Activated CD4-positive, alpha-beta T cell treated with anti-CD3 and anti-CD28 coated beads for 1 hour (primary cell): ENCODE measurements at regions not wholly inside any gene's neighbourhood (a gene's known extent, or its start where the extent isn't known, plus 50 kb on each side); places are given as distances from the start of the nearest gene placed in this dataset.

ENCODE experiments used
- DNase-seq: peaks from one replicate; pipeline ENCODE4 v3.0.0-alpha.2; 2020

DNA sequence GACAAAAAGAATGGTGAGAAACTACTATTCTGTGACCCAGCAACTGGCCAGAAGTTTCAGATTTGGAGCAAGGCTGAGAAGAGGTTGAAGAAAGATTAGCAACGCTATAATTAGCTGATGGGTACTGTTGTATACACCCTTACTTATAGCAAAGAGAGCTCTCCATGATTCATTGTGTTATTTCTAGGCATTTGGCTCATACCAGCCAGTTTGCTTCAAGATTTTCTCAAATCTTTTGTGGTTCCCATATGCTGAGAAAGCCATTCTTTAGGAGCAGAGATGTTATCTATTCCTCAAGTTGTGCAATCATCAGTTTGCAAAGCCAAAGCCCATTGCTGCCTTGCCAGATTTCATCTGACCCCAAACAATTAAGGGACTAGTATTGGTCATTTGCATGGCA, 179.4 kb downstream of the ETS1 start:
- no peak for DNase-seq

GRCh38 chr11:128405714-128406662, 181.4 kb downstream of the ETS1 start:
- no peak for DNase-seq

GRCh38 chr11:128405112-128405511, 182.2 kb downstream of the ETS1 start:
- DNase-seq = no peak

DNA sequence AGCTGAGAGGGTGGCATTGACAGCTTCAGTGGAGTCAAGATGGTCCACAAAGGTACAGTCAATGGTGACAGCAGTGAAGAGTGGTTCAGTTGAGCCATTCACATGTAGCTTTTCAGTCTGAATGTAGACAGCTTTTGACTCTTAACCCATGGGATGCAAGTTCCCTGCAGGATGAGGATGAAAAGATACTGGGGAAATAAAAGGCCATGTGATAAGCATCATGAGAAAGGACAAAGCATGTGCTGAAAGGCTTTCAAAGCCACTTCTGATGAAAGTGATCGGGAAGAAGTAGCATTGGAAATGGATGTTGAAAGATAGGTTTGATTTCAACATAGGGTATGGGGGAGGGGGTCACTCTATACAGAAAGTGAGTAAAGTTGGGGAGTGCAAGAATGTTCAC, 182.9 kb downstream of the ETS1 start:
- DNase-seq = no peak

DNA sequence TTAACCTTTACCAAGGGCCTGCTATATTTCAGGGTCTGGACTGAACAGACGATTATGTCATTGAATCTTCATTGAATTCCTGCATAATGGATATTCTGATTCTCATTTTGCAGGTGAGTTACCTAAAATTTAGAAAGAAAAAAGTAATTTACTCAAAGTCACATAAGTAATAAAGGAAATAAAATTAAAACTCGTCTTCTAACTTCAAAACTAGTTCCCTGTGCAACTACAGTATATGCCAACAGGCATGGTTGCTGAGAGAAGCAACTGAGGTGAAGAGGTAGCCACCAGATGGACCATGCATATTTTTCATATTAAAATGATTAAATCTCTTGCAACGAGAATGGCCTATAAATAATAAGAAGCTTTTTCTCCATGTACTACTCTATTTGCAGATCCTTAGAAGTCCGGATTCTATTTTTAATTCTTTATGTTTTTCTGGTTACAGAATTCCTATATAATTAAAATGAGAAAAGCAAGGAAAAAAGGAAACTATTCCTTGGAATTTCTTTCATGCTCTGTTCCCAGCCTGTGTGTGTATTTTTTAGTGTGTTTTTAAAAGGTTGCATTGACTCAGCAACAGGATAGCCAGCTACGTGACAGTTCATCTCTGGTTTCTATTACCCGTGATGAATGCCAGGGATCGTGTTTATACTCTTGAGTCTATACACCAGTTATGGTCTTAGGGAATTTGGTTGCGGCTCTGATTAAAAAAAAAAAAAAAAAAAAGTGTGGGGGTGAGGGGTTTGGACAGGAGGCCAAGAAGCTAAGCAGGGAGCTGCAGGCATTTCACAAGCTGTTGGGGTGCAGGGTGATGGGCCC, 186.8 kb downstream of the ETS1 start:
- no peak for DNase-seq

- no peak for DNase-seq
Measured at GRCh38 chr11:128399251-128400121, 187.9 kb downstream of the ETS1 start.

DNA sequence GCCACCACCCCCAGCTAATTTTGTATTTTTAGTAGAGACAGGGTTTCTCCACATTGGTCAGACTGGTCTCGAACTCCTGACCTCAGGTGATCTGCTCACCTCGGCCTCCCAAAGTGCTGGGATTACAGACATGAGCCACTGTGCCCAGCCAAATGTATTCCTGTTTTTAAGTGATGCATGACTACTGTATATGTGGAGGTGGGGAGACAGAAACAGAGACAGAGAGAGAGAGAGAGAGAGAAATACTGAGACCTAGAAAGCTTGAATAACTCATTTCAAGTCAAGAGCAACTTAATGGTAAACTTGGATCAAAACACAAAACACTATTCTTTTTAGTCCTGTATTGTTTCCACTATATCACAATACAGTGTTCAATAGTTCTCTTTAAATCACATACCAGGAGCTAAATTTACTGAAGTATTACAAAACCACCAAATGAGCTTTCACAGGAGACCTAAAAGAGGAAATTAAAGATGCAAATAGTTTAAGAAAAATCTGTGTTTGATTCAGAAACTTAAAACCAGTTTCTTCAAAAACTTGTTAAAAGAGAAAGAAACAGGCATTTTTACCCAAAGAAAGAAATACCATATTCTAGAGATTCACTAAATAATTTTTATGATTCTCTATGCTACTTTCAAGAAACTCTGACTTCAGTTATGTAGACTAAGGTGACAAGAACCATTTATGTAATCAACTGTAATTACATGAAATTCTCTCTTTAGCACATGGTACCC, 188.7 kb downstream of the ETS1 start:
- DNase-seq = no peak

- DNase-seq = no peak
Measured at GRCh38 chr11:128397362-128397761, 190.0 kb downstream of the ETS1 start.

GRCh38 chr11:128394431-128395089, 192.8 kb downstream of the ETS1 start:
- DNase-seq = no peak

DNA sequence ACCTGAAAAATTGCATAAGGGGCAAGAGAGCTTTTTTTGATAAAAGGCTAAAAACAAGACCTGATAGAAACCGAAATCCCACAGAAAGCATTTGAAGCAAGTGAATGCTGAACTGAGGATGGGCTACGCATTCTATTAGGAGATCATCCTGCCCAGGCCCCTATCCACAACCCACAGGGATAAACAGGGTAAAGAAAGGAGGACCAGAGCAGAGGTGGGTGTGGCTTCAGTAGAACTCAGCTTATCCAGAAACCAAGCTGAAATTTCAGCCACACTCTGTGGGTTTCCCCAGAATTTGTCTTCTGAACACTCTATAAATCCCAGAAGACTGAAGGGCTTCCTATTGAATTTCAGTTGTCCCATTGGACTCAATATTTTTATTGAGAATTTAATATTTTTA, 195.1 kb downstream of the ETS1 start:
- no peak for DNase-seq

- DNase-seq = no peak
Measured at GRCh38 chr11:128391811-128392210, 195.5 kb downstream of the ETS1 start.

GRCh38 chr11:128390246-128390645, 197.1 kb downstream of the ETS1 start:
- DNase-seq = no peak

DNA sequence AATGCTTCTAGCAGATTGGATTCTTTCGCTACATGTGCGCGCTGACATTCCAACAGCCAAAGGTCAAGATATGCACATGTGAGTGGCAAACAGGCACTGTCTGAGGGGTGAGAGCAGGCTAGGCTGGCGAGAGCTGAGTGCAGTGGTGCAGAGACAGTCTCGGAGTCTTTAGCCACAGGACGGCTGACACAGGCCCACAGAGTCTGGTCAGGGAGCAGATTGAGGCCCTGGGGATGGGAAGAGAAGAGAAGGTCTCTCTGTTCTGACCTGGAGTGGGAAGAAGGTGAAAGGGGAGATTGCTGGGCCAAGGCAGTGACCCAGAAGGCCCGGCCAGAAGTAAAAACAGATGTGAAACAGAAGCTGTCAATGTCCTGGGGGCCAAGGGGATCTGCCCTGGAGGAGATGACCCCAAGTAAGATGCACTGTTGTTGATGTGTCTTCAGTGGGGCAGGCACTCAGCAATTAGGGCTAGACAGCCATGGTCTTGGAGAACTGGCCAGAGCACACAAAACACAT, 197.8 kb downstream of the ETS1 start:
- DNase-seq = no peak

- DNase-seq = no peak
Measured at GRCh38 chr11:128388206-128388815, 199.0 kb downstream of the ETS1 start.

- DNase-seq = no peak
Measured at GRCh38 chr11:128379587-128380580, 207.5 kb downstream of the ETS1 start.

GRCh38 chr11:128375961-128376360, 211.4 kb downstream of the ETS1 start:
- DNase-seq = no peak

DNA sequence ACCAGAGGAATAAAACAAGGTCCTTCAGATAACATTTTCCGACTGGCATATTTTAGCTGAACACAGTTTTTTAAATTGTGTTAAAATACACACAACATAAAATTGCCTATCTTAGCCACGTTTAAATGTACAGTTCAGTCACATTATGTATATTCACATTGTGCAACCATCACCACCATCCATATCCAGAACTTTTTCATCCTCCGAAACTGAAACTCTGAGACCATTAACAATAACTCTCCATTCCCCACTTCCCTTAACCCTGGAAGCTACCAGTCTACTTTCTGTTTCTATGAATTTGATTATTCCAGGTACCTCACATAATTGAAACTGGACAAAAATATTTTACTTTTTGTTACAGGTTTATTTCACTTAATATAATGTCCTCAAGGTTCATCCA, 213.3 kb downstream of the ETS1 start:
- DNase-seq = no peak

DNA sequence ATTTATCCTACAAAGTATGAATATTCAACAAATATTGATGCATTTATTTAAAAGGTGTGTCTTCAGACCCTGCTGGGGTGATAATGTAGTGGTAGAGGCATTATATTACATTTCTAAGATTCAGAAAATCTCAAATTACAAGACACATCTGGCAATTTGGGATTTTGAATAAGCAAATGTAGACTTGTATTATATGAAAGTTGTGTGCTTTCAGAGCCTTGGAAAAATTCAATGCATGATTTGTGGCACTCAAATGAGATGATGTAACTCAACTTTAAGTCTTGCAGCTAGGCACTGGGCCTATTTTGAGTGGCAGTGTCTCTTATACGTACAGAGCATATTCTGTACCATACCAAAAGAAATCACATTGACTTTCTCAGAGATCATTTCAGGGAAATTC, 214.4 kb downstream of the ETS1 start:
- DNase-seq = no peak

DNA sequence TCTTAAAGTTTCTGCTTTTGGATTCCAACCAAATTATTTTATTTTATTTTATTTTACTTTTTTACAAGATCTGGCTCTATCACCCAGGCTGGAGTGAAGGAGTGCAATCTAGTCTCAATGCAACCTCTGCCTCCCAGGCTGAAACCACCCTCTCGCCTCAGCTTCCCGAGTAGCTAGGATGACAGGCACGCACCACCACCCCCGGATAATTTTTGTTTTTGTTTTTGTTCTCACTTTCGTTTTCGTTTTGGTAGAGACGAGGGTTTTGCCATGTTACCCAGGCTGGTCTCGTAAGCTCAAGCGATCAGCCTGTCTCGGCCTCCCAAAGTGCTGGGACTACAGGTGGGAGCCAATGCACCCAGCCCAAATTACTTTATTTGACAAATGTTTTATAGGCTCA, 219.8 kb downstream of the ETS1 start:
- DNase-seq = no peak

DNA sequence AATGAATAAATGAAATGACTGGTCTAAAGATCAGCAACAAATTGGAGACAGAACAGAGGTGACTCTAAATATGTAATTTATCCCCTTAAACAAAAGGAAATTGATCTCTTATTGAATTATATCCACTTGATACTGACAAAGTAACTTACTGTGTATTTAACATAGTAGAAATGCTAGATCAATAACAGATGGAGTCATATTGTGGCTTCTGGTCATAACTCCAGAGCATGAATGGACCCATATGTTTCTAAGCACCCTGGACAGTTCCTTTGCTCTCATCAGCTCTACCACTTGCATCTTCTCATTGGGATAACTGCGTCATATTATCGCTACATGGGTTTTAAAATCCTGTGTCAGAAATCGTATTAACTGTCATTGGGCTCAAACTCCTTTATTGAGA, 222.3 kb downstream of the ETS1 start:
- no peak for DNase-seq
